SK-N-SH treated with all-trans-retinoic acid at 6 μM for 48 hours (cell line): ENCODE measurements at regions not wholly inside any gene's neighbourhood (a gene's known extent, or its start where the extent isn't known, plus 50 kb on each side); places are given as distances from the start of the nearest gene placed in this dataset.

ENCODE experiments used
- ATAC-seq: fragments of 200-7000 bp; cut with Tn5 transposase; 3 replicates; pipeline ENCODE4 v1.9.1; 2020; ENCODE audit warnings: mild to moderate bottlenecking, moderate library complexity
- ARNTL ChIP-seq: fragments of 450-650 bp; formaldehyde crosslinking; IDR thresholded peaks from 2 replicates; pipeline ENCODE4 v1.5.0; 2020; ENCODE audit warnings: low read depth, mild to moderate bottlenecking, moderate library complexity, borderline replicate concordance
- BACH2 ChIP-seq: fragments of 250-450 bp; sonication (Bioruptor Pico); IDR thresholded peaks from 2 replicates; pipeline ENCODE4 v1.9.0; 2021; ENCODE audit warnings: mild to moderate bottlenecking, borderline replicate concordance
- CREB5 ChIP-seq: fragments of 250-450 bp; sonication (Bioruptor Pico); IDR thresholded peaks from 2 replicates; pipeline ENCODE4 v1.5.1; 2020; ENCODE audit warnings: low read depth, mild to moderate bottlenecking, moderate library complexity
- CSDC2 ChIP-seq: fragments of 250-450 bp; sonication (Bioruptor Pico); IDR thresholded peaks from 2 replicates; pipeline ENCODE4 v1.5.0; 2020; ENCODE audit warnings: mild to moderate bottlenecking, moderate library complexity
- CSRNP3 ChIP-seq: fragments of 250-450 bp; sonication (Bioruptor Pico); IDR thresholded peaks from 2 replicates; pipeline ENCODE4 v1.5.1; 2021; ENCODE audit warnings: mild to moderate bottlenecking, moderate library complexity
- ESRRG ChIP-seq: fragments of 250-450 bp; sonication (Bioruptor Pico); IDR thresholded peaks from 2 replicates; pipeline ENCODE4 v1.6.1; 2021; ENCODE audit warnings: mild to moderate bottlenecking
- GLIS3 ChIP-seq: fragments of 250-450 bp; sonication (Bioruptor Pico); IDR thresholded peaks from 2 replicates; pipeline ENCODE4 v1.5.0; 2020; ENCODE audit warnings: mild to moderate bottlenecking, moderate library complexity
- ISL1 ChIP-seq: fragments of 250-450 bp; sonication (Bioruptor Pico); IDR thresholded peaks from 2 replicates; pipeline ENCODE4 v2.1.2; 2022; ENCODE audit warnings: mild to moderate bottlenecking, moderate library complexity
- OSR1 ChIP-seq: fragments of 250-450 bp; sonication (Bioruptor Pico); IDR thresholded peaks from 2 replicates; pipeline ENCODE4 v1.8.0; 2022; ENCODE audit warnings: moderate library complexity, mild to moderate bottlenecking, inconsistent platforms
- PATZ1 ChIP-seq: fragments of 250-450 bp; sonication (Bioruptor Pico); IDR thresholded peaks from 2 replicates; pipeline ENCODE4 v1.8.0; 2020; ENCODE audit warnings: mild to moderate bottlenecking, moderate library complexity, borderline replicate concordance
- POU6F1 ChIP-seq: fragments of 250-450 bp; sonication (Bioruptor Pico); IDR thresholded peaks from 2 replicates; pipeline ENCODE4 v1.8.0; 2021; ENCODE audit warnings: low read depth, mild to moderate bottlenecking, moderate library complexity, borderline replicate concordance
- PPARA ChIP-seq: fragments of 250-450 bp; sonication (Bioruptor Pico); IDR thresholded peaks from 2 replicates; pipeline ENCODE4 v1.5.0; 2020; ENCODE audit warnings: mild to moderate bottlenecking, borderline replicate concordance
- RARB ChIP-seq: fragments of 250-450 bp; sonication (Bioruptor Pico); IDR thresholded peaks from 2 replicates; pipeline ENCODE4 v1.8.0; 2021; ENCODE audit warnings: mild to moderate bottlenecking, moderate library complexity
- SNAI2 ChIP-seq: fragments of 250-450 bp; sonication (Bioruptor Pico); IDR thresholded peaks from 2 replicates; pipeline ENCODE4 v1.5.0; 2020; ENCODE audit warnings: mild to moderate bottlenecking, moderate library complexity
- TCF4 ChIP-seq: fragments of 250-450 bp; sonication (Bioruptor Pico); IDR thresholded peaks from 2 replicates; pipeline ENCODE4 v1.8.0; 2021; ENCODE audit warnings: mild to moderate bottlenecking, moderate library complexity, borderline replicate concordance
- TOX ChIP-seq: fragments of 250-450 bp; sonication (Bioruptor Pico); IDR thresholded peaks from 2 replicates; pipeline ENCODE4 v1.8.0; 2021; ENCODE audit warnings: mild to moderate bottlenecking, moderate library complexity, borderline replicate concordance
- TSHZ2 ChIP-seq: fragments of 250-450 bp; sonication (Bioruptor Pico); IDR thresholded peaks from 2 replicates; pipeline ENCODE4 v1.5.0; 2020; ENCODE audit warnings: mild to moderate bottlenecking, moderate library complexity
- ZC3H10 ChIP-seq: fragments of 250-450 bp; sonication (Bioruptor Pico); IDR thresholded peaks from 2 replicates; pipeline ENCODE4 v1.5.1; 2021; ENCODE audit warnings: mild to moderate bottlenecking, moderate library complexity
- ZFP3 ChIP-seq: fragments of 250-450 bp; sonication (Bioruptor Pico); IDR thresholded peaks from 2 replicates; pipeline ENCODE4 v1.5.0; 2020; ENCODE audit warnings: mild to moderate bottlenecking, moderate library complexity
- ZFP30 ChIP-seq: fragments of 450-650 bp; formaldehyde crosslinking; IDR thresholded peaks from 2 replicates; pipeline ENCODE4 v1.5.0; 2022; ENCODE audit warnings: mild to moderate bottlenecking, moderate library complexity
- ZNF565 ChIP-seq: fragments of 450-650 bp; formaldehyde crosslinking; conservative IDR thresholded peaks from 2 replicates; pipeline ENCODE4 v1.5.0; 2020; ENCODE audit warnings: low read depth, mild to moderate bottlenecking, moderate library complexity
- ZNF70 ChIP-seq: fragments of 450-650 bp; formaldehyde crosslinking; IDR thresholded peaks from 2 replicates; pipeline ENCODE4 v1.5.0; 2020; ENCODE audit warnings: mild to moderate bottlenecking, moderate library complexity
- ZNF8 ChIP-seq: fragments of 450-650 bp; formaldehyde crosslinking; IDR thresholded peaks from 2 replicates; pipeline ENCODE4 v1.5.0; 2020; ENCODE audit warnings: mild to moderate bottlenecking, moderate library complexity

- no peak for ATAC-seq
- TF ChIP-seq OSR1 (CRISPR knock-in tag) (no peak), CSDC2 (CRISPR knock-in tag) (no peak), ISL1 (CRISPR knock-in tag) (no peak), ZNF70 (CRISPR knock-in tag) (no peak), POU6F1 (CRISPR knock-in tag) (no peak), PPARA (CRISPR knock-in tag) (no peak), GLIS3 (CRISPR knock-in tag) (no peak), PATZ1 (CRISPR knock-in tag) (no peak), ZC3H10 (no peak), SNAI2 (no peak), ZFP30 (CRISPR knock-in tag) (no peak), TSHZ2 (CRISPR knock-in tag) (no peak), BACH2 (CRISPR knock-in tag) (no peak), ARNTL (no peak), CREB5 (CRISPR knock-in tag) (no peak), TOX (CRISPR knock-in tag) (no peak), RARB (CRISPR knock-in tag) (no peak)
- TF ChIP-seq, all 23 proteins: peak for 0
Observed at GRCh38 chr13:80590551-80590950, 249.6 kb upstream of the SPRY2 start.

DNA sequence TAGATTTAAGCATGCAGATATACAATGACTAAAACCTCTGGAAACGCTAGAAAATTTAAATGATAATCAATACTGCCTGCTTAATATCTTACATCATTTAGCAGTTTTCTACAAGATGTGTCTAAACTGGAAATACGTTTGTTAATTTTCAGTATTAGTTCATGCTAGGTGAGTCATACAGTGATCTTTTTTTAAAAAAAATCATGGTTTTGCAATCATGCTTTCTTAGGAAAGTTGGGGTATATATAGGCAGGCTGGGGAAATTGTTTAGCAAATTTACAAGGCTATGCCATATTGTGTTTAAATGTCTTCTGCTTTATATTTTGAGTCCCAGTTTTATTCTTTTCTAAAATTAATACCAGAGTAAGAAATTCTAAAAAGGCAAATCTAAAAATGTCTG is 245.4 kb upstream of the SPRY2 start:
- TF ChIP-seq ZFP3 (CRISPR knock-in tag), result no peak
- ATAC-seq, result no peak

GRCh38 chr13:80585531-80585930 is 244.6 kb upstream of the SPRY2 start:
- no peak for ATAC-seq
- no peak for TF ChIP-seq ESRRG
- TF ChIP-seq CSRNP3 (CRISPR knock-in tag), result no peak
- no peak for TF ChIP-seq ZNF565 (CRISPR knock-in tag)
- TF ChIP-seq GLIS3 (CRISPR knock-in tag), result no peak
- TF ChIP-seq BACH2 (CRISPR knock-in tag), result no peak
- no peak for TF ChIP-seq ARNTL
- TF ChIP-seq ZFP30 (CRISPR knock-in tag), result no peak
- TF ChIP-seq CSDC2 (CRISPR knock-in tag), result no peak
- TF ChIP-seq ZFP3 (CRISPR knock-in tag), result no peak
- TF ChIP-seq ZNF8, result no peak
- no peak for TF ChIP-seq CREB5 (CRISPR knock-in tag)
- no peak for TF ChIP-seq RARB (CRISPR knock-in tag)
- TF ChIP-seq TCF4 (CRISPR knock-in tag), result no peak
- TF ChIP-seq ZNF70 (CRISPR knock-in tag), result no peak
- TF ChIP-seq SNAI2, result no peak
- TF ChIP-seq OSR1 (CRISPR knock-in tag), result no peak
- no peak for TF ChIP-seq TSHZ2 (CRISPR knock-in tag)
- TF ChIP-seq ZC3H10, result no peak
- TF ChIP-seq POU6F1 (CRISPR knock-in tag), result no peak
